ENCODE measurements at regions not wholly inside any gene's neighbourhood (a gene's known extent, or its start where the extent isn't known, plus 50 kb on each side); places are given as distances from the start of the nearest gene placed in this dataset.

DNA sequence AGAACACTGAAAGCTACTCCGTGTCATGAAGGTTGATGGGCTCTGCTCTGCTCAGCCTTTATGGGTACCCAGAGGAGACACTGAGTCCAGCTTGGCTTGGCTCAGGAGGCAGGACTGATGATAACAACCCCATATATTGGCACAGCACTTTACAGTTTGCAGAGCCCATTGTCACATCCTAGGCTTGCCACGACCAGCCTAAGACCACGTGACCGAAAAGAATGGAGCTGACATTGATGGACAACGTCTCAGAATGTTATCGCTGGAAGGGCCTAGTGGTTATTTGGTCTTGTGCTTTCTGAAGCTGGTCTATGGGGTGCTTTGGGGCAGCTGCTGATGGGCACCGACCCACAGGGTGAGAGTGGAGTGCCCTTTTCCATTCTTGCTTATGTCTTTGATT, 72.9 kb upstream of the RUNX3 start:
- H3K27me3 ChIP-seq, result no peaks in the 10 kb centered on the region
- no peak for TF ChIP-seq Cebpa-rat (IDR thresholded peaks at IDR 0.05)
- H3K9ac ChIP-seq, result no peak overlapping the region
- no peaks in the 10 kb centered on the region for H3K36me3 ChIP-seq
- H3K9me3 ChIP-seq, result no peaks in the 10 kb centered on the region
- H3K4me2 ChIP-seq, result no peak overlapping the region
- H4K20me1 ChIP-seq, result no peaks in the 10 kb centered on the region
- peaks cover 81% of the 10 kb centered on the region for H3K4me1 ChIP-seq
- H3K4me3 ChIP-seq, result no peak overlapping the region
- peak overlapping the region; percentile 18; the same call in 1 of the 2 replicates for H3K27ac ChIP-seq

DNA sequence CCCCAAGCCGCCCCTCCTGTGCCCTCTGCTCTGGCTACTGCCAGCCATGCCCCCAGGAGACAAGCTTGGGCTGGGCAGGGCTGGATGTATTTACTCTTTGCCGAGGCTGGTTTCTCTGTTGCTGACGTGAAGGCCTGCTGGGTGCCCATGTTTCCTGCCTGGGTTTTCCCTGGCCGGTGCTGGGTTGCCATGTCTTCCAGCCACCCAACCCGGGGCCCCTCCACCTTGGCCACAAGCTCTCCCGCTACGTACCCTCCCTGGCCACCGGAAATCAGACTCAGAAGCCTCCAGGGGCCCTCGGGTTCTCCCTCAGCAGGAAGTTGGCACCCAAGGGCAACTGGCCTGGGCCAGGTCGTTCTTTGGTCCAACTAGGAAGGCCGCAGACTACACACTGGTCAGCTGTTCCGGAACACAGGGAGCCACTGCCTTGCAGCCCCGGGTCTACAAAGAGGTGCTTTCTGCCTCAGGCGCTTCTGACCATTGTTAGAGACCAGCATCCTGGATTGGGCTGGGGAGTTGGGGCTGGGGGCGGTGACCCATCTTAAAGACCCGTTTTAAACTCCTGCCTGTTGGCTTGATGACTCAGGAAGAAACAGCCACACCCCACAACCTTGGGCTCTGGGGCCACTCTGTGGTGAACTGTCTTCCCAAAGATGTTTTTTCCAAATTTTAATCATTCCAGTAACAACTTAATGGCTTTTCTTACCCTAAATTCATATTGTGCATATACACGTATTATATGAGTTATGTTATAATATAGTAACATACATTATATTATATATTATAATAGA, 71.2 kb upstream of the RUNX3 start:
- no peaks in the 10 kb centered on the region for H4K20me1 ChIP-seq
- peak overlapping the region; percentile 80 for H3K4me2 ChIP-seq
- no peak overlapping the region for H3K4me3 ChIP-seq
- peak overlapping the region; percentile 75 for H3K27ac ChIP-seq
- peaks cover 87% of the 10 kb centered on the region for H3K4me1 ChIP-seq
- no peaks in the 10 kb centered on the region for H3K27me3 ChIP-seq
- no peaks in the 10 kb centered on the region for H3K9me3 ChIP-seq
- no peak for TF ChIP-seq Cebpa-rat (IDR thresholded peaks at IDR 0.05)
- peak overlapping the region; percentile 8; the same call in 1 of the 2 replicates for H3K9ac ChIP-seq
- no peaks in the 10 kb centered on the region for H3K36me3 ChIP-seq

DNA sequence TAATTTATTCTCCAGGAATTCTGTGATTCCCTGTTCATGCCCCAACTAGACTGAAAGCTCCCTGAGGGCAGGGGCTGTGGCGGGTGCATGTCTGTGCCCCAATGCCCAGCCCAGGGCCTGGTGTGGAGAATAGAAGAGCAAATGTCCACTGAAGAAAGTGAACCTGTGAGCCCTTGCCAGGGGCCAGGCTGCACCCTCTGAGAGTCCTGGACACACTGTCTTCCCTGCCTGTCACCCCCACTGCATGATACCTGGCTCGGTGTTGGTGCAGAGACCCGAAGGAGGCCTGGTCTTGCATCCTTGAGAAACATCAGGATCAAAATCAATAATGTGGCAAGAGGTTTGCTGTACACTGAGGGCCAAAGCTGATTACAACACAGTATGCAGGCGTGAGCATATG, 69.8 kb upstream of the RUNX3 start:
- no peaks in the 10 kb centered on the region for H3K27me3 ChIP-seq
- H3K4me1 ChIP-seq, result peaks cover 87% of the 10 kb centered on the region
- no peaks in the 10 kb centered on the region for H4K20me1 ChIP-seq
- H3K9me3 ChIP-seq, result no peaks in the 10 kb centered on the region
- H3K36me3 ChIP-seq, result no peaks in the 10 kb centered on the region
- H3K4me3 ChIP-seq, result no peak overlapping the region
- no peak for TF ChIP-seq Cebpa-rat (IDR thresholded peaks at IDR 0.05)
- H3K27ac ChIP-seq, result peak overlapping the region; percentile 89
- no peak overlapping the region for H3K9ac ChIP-seq
- H3K4me2 ChIP-seq, result peak overlapping the region; percentile 80

DNA sequence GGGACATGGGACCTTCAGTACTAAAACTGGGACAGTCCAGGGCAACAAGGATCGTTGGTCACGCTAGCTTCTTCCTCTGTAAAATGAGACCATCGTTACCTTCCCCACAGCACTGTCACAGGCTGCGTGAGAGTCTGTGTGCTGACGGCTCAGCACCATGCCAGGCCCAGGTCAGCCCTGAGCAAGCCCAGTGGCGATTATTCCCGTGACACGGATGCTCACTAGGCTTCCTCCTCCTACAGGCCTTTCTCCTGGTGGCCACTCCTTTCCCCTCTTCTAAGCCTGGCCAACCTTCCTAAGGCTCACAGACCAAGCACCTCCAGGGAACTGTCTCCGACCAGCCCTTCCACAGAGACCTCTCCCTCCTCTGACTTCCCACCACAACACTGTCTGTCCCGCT, 69.3 kb upstream of the RUNX3 start:
- H3K9ac ChIP-seq, result 0 out of 2 replicates have a peak overlapping the region, but pooled peaks have one; percentile 11
- H3K4me2 ChIP-seq, result peak overlapping the region; percentile 80

DNA sequence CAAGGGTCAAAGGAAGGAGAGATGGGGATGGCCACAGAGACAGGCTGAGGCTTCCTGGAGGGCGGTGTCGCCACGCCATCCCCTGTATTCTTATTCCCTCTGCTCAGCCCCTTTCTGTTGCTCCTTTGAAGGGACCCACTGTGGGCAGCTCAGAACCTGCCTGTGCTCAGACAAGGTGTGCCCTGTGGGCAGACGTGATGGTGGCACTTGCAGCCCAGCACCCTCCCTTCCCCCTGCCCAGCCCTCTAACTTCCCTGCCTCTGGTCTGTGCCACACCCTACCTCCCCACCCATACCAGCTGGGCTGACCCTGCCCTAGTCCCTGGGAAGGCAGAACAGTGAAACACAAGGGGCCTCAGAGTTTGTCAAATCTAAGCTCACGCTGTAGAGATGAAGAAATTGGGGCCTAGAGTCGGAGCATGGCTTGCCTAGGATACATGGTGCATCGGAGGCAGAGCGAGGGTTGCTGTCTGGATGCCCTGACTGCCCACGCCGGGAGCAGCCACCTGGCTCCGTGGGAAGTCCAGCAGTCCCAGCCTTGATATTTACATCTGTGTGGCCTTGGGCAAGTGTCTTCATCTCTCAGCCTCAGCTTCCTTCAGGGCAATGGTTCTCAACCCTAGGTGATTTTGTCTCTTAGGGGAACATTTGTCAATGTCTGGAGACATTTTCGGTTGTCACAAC, 68.6 kb upstream of the RUNX3 start:
- TF ChIP-seq Cebpa-rat (IDR thresholded peaks at IDR 0.05), result no peak
- no peak overlapping the region for H3K4me3 ChIP-seq
- 0 out of 2 replicates have a peak overlapping the region, but pooled peaks have one; percentile 29 for H3K9ac ChIP-seq
- H3K27me3 ChIP-seq, result no peaks in the 10 kb centered on the region
- H4K20me1 ChIP-seq, result no peaks in the 10 kb centered on the region
- no peaks in the 10 kb centered on the region for H3K9me3 ChIP-seq
- no peaks in the 10 kb centered on the region for H3K36me3 ChIP-seq
- H3K4me2 ChIP-seq, result peak overlapping the region; percentile 80
- H3K27ac ChIP-seq, result peak overlapping the region; percentile 89
- H3K4me1 ChIP-seq, result peaks cover 82% of the 10 kb centered on the region

More for the DNA sequence above, 69.3 kb upstream of the RUNX3 start:
- H3K27ac ChIP-seq, result peak overlapping the region; percentile 89
- no peak for TF ChIP-seq Cebpa-rat (IDR thresholded peaks at IDR 0.05)
- peaks cover 84% of the 10 kb centered on the region for H3K4me1 ChIP-seq
- no peaks in the 10 kb centered on the region for H3K9me3 ChIP-seq
- no peaks in the 10 kb centered on the region for H4K20me1 ChIP-seq
- H3K27me3 ChIP-seq, result no peaks in the 10 kb centered on the region
- no peak overlapping the region for H3K4me3 ChIP-seq
- H3K36me3 ChIP-seq, result no peaks in the 10 kb centered on the region

DNA sequence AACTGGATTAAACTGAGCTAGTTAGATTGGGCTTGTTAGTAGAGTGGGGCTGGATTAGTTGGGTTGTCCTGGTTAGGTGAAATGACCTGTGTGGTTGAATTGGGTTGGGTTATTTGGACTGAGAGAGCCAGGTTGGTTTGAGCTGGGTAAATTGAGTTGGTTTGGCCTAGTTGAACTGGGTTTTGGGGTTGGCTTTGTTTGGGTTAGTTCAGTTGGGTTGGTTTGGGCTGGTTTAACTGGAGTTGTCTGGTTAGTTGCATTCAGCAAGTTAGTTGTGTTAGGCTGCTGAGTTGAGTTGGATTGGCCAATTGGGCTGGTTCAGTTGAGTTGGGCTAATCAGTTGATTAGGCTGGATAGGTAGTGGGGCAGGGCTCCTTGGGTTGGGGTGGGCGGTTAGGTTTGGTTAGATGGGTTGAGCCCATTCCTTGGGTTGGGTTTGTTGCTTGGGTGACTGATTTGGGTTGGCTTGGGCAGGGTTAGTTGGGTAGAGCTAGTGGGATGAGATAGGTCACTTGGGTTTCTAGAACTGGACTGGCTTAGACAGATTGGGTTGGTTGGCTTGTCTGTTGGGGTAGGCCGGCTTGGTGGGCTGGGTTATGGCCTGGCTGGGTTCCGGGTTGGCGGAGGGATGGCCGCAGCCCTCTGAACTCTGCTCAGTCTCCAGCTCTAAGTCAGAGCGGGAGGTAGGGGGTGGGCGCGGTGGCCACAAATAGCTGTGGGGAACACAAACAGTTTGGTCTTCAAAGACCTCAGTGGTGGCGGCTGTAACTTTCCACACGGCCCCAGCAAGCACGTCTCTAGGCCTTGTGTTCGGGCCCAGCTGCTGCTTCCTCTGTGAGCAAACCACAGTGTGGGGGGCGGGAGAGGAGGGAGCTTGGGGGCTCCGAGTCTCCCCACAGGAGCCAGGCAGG, 67.2 kb upstream of the RUNX3 start:
- Histone ChIP-seq H4K20me1 (no peaks in the 10 kb centered on the region), H3K4me3 (no peak overlapping the region), H3K9ac (peak overlapping the region; percentile 73), H3K4me1 (peaks cover 89% of the 10 kb centered on the region), H3K36me3 (no peaks in the 10 kb centered on the region), H3K27ac (peak overlapping the region; percentile 89), H3K27me3 (no peaks in the 10 kb centered on the region), H3K9me3 (no peaks in the 10 kb centered on the region), H3K4me2 (peak overlapping the region; percentile 80)
- TF ChIP-seq Cebpa-rat (IDR thresholded peaks at IDR 0.05), result no peak

DNA sequence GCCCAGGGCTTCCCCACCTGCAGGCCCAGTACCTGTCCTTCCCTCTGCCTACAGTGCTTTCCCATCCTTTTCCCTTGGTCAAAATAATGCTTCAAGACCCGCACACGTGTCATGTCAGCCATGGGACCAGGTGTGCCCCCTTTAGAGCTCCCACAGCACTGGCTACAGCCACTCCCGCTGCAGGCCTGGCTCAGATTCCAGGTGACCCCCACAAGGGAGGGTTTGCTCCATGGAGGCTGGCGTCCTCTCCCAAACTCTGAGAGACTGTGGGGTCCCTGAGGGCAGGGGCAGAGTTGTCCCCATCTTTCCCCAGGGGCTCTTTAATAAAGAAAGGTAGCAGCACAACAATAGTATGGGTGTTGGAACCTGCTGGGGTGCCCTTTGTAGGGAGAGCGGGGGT, 66.4 kb upstream of the RUNX3 start:
- H4K20me1 ChIP-seq, result no peaks in the 10 kb centered on the region
- peaks cover 95% of the 10 kb centered on the region for H3K4me1 ChIP-seq
- no peaks in the 10 kb centered on the region for H3K36me3 ChIP-seq
- H3K27ac ChIP-seq, result peak overlapping the region; percentile 89
- no peaks in the 10 kb centered on the region for H3K9me3 ChIP-seq
- H3K4me3 ChIP-seq, result no peak overlapping the region
- H3K27me3 ChIP-seq, result no peaks in the 10 kb centered on the region
- H3K9ac ChIP-seq, result no peak overlapping the region; the same call in 1 of the 2 replicates
- TF ChIP-seq Cebpa-rat (IDR thresholded peaks at IDR 0.05), result no peak
- H3K4me2 ChIP-seq, result peak overlapping the region; percentile 80

DNA sequence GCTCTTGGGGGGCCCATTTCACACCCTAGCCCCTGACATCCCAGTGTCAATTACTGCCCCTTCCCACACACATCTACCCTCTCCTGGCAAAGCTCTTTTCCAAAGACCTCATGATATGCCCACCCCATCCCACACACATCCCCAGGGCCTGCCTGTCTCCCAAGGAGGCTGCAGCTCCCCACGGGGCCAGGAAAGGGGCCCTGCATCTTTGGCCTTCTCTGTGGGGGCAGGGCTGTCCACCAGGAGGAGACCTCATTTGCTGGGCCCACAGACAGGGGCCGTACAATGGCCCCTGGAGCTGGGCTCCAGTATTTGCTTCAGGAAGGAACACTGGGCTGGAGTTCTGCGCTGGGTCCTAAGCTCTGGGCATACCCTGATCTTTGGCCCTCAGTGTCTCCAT, 65.6 kb upstream of the RUNX3 start:
- H3K4me1 ChIP-seq, result peaks cover 95% of the 10 kb centered on the region
- no peaks in the 10 kb centered on the region for H3K27me3 ChIP-seq
- no peaks in the 10 kb centered on the region for H3K36me3 ChIP-seq
- H3K27ac ChIP-seq, result peak overlapping the region; percentile 89
- no peaks in the 10 kb centered on the region for H4K20me1 ChIP-seq
- no peak for TF ChIP-seq Cebpa-rat (IDR thresholded peaks at IDR 0.05)
- no peak overlapping the region for H3K9ac ChIP-seq
- H3K9me3 ChIP-seq, result no peaks in the 10 kb centered on the region
- no peak overlapping the region for H3K4me3 ChIP-seq
- H3K4me2 ChIP-seq, result peak overlapping the region; percentile 80

DNA sequence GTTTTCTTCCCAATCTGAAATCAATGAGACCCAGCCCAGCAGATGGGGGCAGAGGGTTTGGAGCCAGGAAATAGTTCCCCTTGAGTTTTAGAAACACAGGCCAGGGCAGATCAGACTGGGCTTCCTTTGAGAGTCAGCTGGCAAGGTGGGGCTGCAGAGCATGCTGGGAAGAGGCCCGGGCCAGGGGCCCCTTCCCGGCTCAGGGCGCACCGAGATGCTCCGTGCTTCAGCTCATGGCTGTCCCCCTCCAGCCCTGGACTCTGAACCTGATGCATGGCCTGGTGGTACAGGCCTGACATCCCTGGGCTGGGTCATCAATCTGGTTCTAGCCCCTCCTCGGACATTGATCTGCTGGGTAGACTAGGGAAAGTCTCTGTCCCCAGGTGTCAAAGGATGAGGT, 65.1 kb upstream of the RUNX3 start:
- no peak for TF ChIP-seq Cebpa-rat (IDR thresholded peaks at IDR 0.05)
- H3K9ac ChIP-seq, result no peak overlapping the region
- H3K9me3 ChIP-seq, result no peaks in the 10 kb centered on the region
- peaks cover 95% of the 10 kb centered on the region for H3K4me1 ChIP-seq
- H4K20me1 ChIP-seq, result no peaks in the 10 kb centered on the region
- no peak overlapping the region for H3K4me3 ChIP-seq
- peak overlapping the region; percentile 89 for H3K27ac ChIP-seq
- H3K4me2 ChIP-seq, result peak overlapping the region; percentile 80
- H3K27me3 ChIP-seq, result no peaks in the 10 kb centered on the region
- no peaks in the 10 kb centered on the region for H3K36me3 ChIP-seq

Data from BLaER1 (cell line).